ENCODE measurements at regions not wholly inside any gene's neighbourhood (a gene's known extent, or its start where the extent isn't known, plus 50 kb on each side); places are given as distances from the start of the nearest gene placed in this dataset.

GRCh38 chr21:28828981-28829380, 163.7 kb downstream of the LTN1 start:
- peak; percentile 43 for DNase-seq (ENCODE audit: low spot score)
- in situ Hi-C loops (cut with HindIII; ENCODE audit: low sequenced_read_pairs): no loop called here

GRCh38 chr21:28828021-28828420, 164.7 kb downstream of the LTN1 start:
- in situ Hi-C loops (cut with HindIII; ENCODE audit: low sequenced_read_pairs): no loop called here

GRCh38 chr21:28827422-28827821, 165.3 kb downstream of the LTN1 start:
- no peak for DNase-seq (ENCODE audit: low spot score)
- in situ Hi-C loops (cut with HindIII; ENCODE audit: low sequenced_read_pairs): no loop called here

More at GRCh38 chr21:28828021-28828420, 164.7 kb downstream of the LTN1 start:
- no peak for DNase-seq (ENCODE audit: low spot score)

GRCh38 chr21:28826569-28826968, 166.1 kb downstream of the LTN1 start:
- DNase-seq (ENCODE audit: low spot score): no peak
- in situ Hi-C loops (cut with HindIII; ENCODE audit: low sequenced_read_pairs): no loop called here

GRCh38 chr21:28826021-28826420, 166.7 kb downstream of the LTN1 start:
- no peak for DNase-seq (ENCODE audit: low spot score)
- in situ Hi-C loops (cut with HindIII; ENCODE audit: low sequenced_read_pairs): no loop called here

GRCh38 chr21:28823429-28823828, 169.2 kb downstream of the LTN1 start:
- no peak for DNase-seq (ENCODE audit: low spot score)
- in situ Hi-C loops (cut with HindIII; ENCODE audit: low sequenced_read_pairs): loop anchor here (25.0 kb wide), 1 partner anchor 114 kb away; no protein-coding TSS in a partner anchor

GRCh38 chr21:28822486-28823335, 170.0 kb downstream of the LTN1 start:
- in situ Hi-C loops (cut with HindIII; ENCODE audit: low sequenced_read_pairs): loop anchor here (25.0 kb wide), 1 partner anchor 115 kb away; no protein-coding TSS in a partner anchor
- DNase-seq (ENCODE audit: low spot score): peak; percentile 77

GRCh38 chr21:28822123-28822399, 170.6 kb downstream of the LTN1 start:
- DNase-seq (ENCODE audit: low spot score): no peak
- in situ Hi-C loops (cut with HindIII; ENCODE audit: low sequenced_read_pairs): loop anchor here (25.0 kb wide), 1 partner anchor 115 kb away; no protein-coding TSS in a partner anchor

GRCh38 chr21:28821276-28822122, 171.2 kb downstream of the LTN1 start:
- in situ Hi-C loops (cut with HindIII; ENCODE audit: low sequenced_read_pairs): loop anchor here (25.0 kb wide), 1 partner anchor 116 kb away; no protein-coding TSS in a partner anchor
- peak; percentile 59 for DNase-seq (ENCODE audit: low spot score)

GRCh38 chr21:28818663-28819278, 173.9 kb downstream of the LTN1 start:
- in situ Hi-C loops (cut with HindIII; ENCODE audit: low sequenced_read_pairs): loop anchor here (25.0 kb wide), 1 partner anchor 119 kb away; no protein-coding TSS in a partner anchor
- peak; percentile 56 for DNase-seq (ENCODE audit: low spot score)

GRCh38 chr21:28817871-28818270, 174.8 kb downstream of the LTN1 start:
- in situ Hi-C loops (cut with HindIII; ENCODE audit: low sequenced_read_pairs): loop anchor here (25.0 kb wide), 1 partner anchor 119 kb away; no protein-coding TSS in a partner anchor

GRCh38 chr21:28811860-28812259, 180.8 kb downstream of the LTN1 start:
- in situ Hi-C loops (cut with HindIII; ENCODE audit: low sequenced_read_pairs): loop anchor here (25.0 kb wide), 1 partner anchor 125 kb away; no protein-coding TSS in a partner anchor
- DNase-seq (ENCODE audit: low spot score): no peak

More at GRCh38 chr21:28817871-28818270, 174.8 kb downstream of the LTN1 start:
- DNase-seq (ENCODE audit: low spot score): no peak

- in situ Hi-C loops (cut with HindIII; ENCODE audit: low sequenced_read_pairs): loop anchor here (25.0 kb wide), 1 partner anchor 126 kb away; no protein-coding TSS in a partner anchor
- DNase-seq (ENCODE audit: low spot score): no peak
Observed at GRCh38 chr21:28810826-28811524, 181.7 kb downstream of the LTN1 start.

GRCh38 chr21:28805885-28806284, 186.8 kb downstream of the LTN1 start:
- no peak for DNase-seq (ENCODE audit: low spot score)
- in situ Hi-C loops (cut with HindIII; ENCODE audit: low sequenced_read_pairs): loop anchor here (25.0 kb wide), 1 partner anchor 131 kb away; no protein-coding TSS in a partner anchor

GRCh38 chr21:28804089-28804670, 188.5 kb downstream of the LTN1 start:
- no peak for DNase-seq (ENCODE audit: low spot score)
- in situ Hi-C loops (cut with HindIII; ENCODE audit: low sequenced_read_pairs): loop anchor here (25.0 kb wide), 1 partner anchor 133 kb away; no protein-coding TSS in a partner anchor

GRCh38 chr21:28801906-28802305, 190.8 kb downstream of the LTN1 start:
- no peak for DNase-seq (ENCODE audit: low spot score)
- in situ Hi-C loops (cut with HindIII; ENCODE audit: low sequenced_read_pairs): loop anchor here (25.0 kb wide), 1 partner anchor 135 kb away; no protein-coding TSS in a partner anchor

GRCh38 chr21:28799926-28800325, 192.8 kb downstream of the LTN1 start:
- in situ Hi-C loops (cut with HindIII; ENCODE audit: low sequenced_read_pairs): loop anchor here (25.0 kb wide), 1 partner anchor 137 kb away; no protein-coding TSS in a partner anchor

GRCh38 chr21:28798798-28799197, 193.9 kb downstream of the LTN1 start:
- no peak for DNase-seq (ENCODE audit: low spot score)
- in situ Hi-C loops (cut with HindIII; ENCODE audit: low sequenced_read_pairs): no loop called here

More at GRCh38 chr21:28799926-28800325, 192.8 kb downstream of the LTN1 start:
- no peak for DNase-seq (ENCODE audit: low spot score)

Measured in G401 (cell line).